ENCODE measurements at regions not wholly inside any gene's neighbourhood (a gene's known extent, or its start where the extent isn't known, plus 50 kb on each side); places are given as distances from the start of the nearest gene placed in this dataset.

GRCh38 chr1:55724551-55725325, 509.6 kb upstream of the USP24 start:
- H4K12ac ChIP-seq (ENCODE audit: low read depth, low read length) = no peak overlapping the region
- peaks cover 34% of the 10 kb centered on the region for H3K79me1 ChIP-seq (ENCODE audit: low read length)
- no peak overlapping the region for H3K18ac ChIP-seq (ENCODE audit: low read length)
- H2AK5ac ChIP-seq (ENCODE audit: low read length) = no peak overlapping the region
- peak overlapping the region; percentile 80 for H2BK12ac ChIP-seq (ENCODE audit: low read length)
- H3K27ac ChIP-seq (ENCODE audit: low read depth, low read length) = no peak overlapping the region
- no peak overlapping the region for H3K4me2 ChIP-seq (ENCODE audit: low read length)
- no peaks in the 10 kb centered on the region for H3K9me3 ChIP-seq (ENCODE audit: insufficient read depth, low read depth, low read length)
- no peak for DNase-seq
- H2BK120ac ChIP-seq (ENCODE audit: insufficient read depth, low read length, poor library complexity) = peak overlapping the region; percentile 88
- no peaks in the 10 kb centered on the region for H3K36me3 ChIP-seq (ENCODE audit: control insufficient read depth in 1 of 2, insufficient read depth in 2 of 2, low read length in 2 of 2)
- H3K4ac ChIP-seq (ENCODE audit: low read depth, low read length) = no peak overlapping the region
- no peaks in the 10 kb centered on the region for H3K79me2 ChIP-seq (ENCODE audit: control insufficient read depth, insufficient read depth, low read length, poor library complexity)
- no peak overlapping the region for H2BK5ac ChIP-seq (ENCODE audit: low read depth, low read length, poor library complexity)
- peak overlapping the region; percentile 70 for H3K14ac ChIP-seq (ENCODE audit: low read length)
- H3K27me3 ChIP-seq (ENCODE audit: insufficient read depth, low read length) = no peaks in the 10 kb centered on the region
- peak overlapping the region; percentile 74 for H4K91ac ChIP-seq (ENCODE audit: low read depth, low read length)
- no peak overlapping the region for H3K4me3 ChIP-seq (ENCODE audit: low read depth, low read length)
- H3K9ac ChIP-seq (ENCODE audit: low read length) = no peak overlapping the region
- peaks cover 6 to 13% of the 10 kb centered on the region in 2 experiments for H3K4me1 ChIP-seq (ENCODE audit: control insufficient read depth in 1 of 2, insufficient read depth in 2 of 2, low read length in 2 of 2)
- no peak overlapping the region for H2AFZ ChIP-seq (ENCODE audit: insufficient read depth, low read length, poor library complexity)
- no peak overlapping the region for H4K8ac ChIP-seq (ENCODE audit: low read depth, low read length)
- H3K23ac ChIP-seq (ENCODE audit: low read length) = no peak overlapping the region
- WGBS (ENCODE audit: extremely low coverage, insufficient coverage, insufficient read length) = no CpG with 5 or more reads among the region's 7 CpGs

- Histone ChIP-seq H2AFZ (ENCODE audit: insufficient read depth, low read length, poor library complexity) (no peak overlapping the region), H3K27me3 (ENCODE audit: insufficient read depth, low read length) (no peaks in the 10 kb centered on the region), H2BK12ac (ENCODE audit: low read length) (no peak overlapping the region), H3K79me1 (ENCODE audit: low read length) (peaks cover 42% of the 10 kb centered on the region), H3K23ac (ENCODE audit: low read length) (no peak overlapping the region), H2AK5ac (ENCODE audit: low read length) (no peak overlapping the region), H3K18ac (ENCODE audit: low read length) (no peak overlapping the region), H2BK120ac (ENCODE audit: insufficient read depth, low read length, poor library complexity) (no peak overlapping the region), H3K27ac (ENCODE audit: low read depth, low read length) (no peak overlapping the region), H3K4me2 (ENCODE audit: low read length) (no peak overlapping the region), H3K4ac (ENCODE audit: low read depth, low read length) (no peak overlapping the region), H3K4me3 (ENCODE audit: low read depth, low read length) (no peak overlapping the region), H4K12ac (ENCODE audit: low read depth, low read length) (no peak overlapping the region), H2BK5ac (ENCODE audit: low read depth, low read length, poor library complexity) (no peak overlapping the region), H4K8ac (ENCODE audit: low read depth, low read length) (no peak overlapping the region), H3K79me2 (ENCODE audit: control insufficient read depth, insufficient read depth, low read length, poor library complexity) (peaks cover 3% of the 10 kb centered on the region), H3K9me3 (ENCODE audit: insufficient read depth, low read depth, low read length) (no peaks in the 10 kb centered on the region), H3K4me1 (ENCODE audit: control insufficient read depth in 1 of 2, insufficient read depth in 2 of 2, low read length in 2 of 2) (peaks cover 15 to 16% of the 10 kb centered on the region in 2 experiments), H3K36me3 (ENCODE audit: control insufficient read depth in 1 of 2, insufficient read depth in 2 of 2, low read length in 2 of 2) (no peaks in the 10 kb centered on the region), H3K9ac (ENCODE audit: low read length) (no peak overlapping the region), H4K91ac (ENCODE audit: low read depth, low read length) (no peak overlapping the region), H3K14ac (ENCODE audit: low read length) (no peak overlapping the region)
- DNase-seq = no peak
- no CpG with 5 or more reads among the region's 1 CpG for whole genome bisulfite sequencing (ENCODE audit: extremely low coverage, insufficient coverage, insufficient read length)
Observed at GRCh38 chr1:55723001-55723400, 507.8 kb upstream of the USP24 start.

GRCh38 chr1:55720261-55720660, 505.1 kb upstream of the USP24 start:
- H3K23ac ChIP-seq (ENCODE audit: low read length) = no peak overlapping the region
- DNase-seq = no peak
- no peak overlapping the region for H3K9ac ChIP-seq (ENCODE audit: low read length)
- H3K27me3 ChIP-seq (ENCODE audit: insufficient read depth, low read length) = no peaks in the 10 kb centered on the region
- peaks cover 51% of the 10 kb centered on the region for H3K79me1 ChIP-seq (ENCODE audit: low read length)
- H3K79me2 ChIP-seq (ENCODE audit: control insufficient read depth, insufficient read depth, low read length, poor library complexity) = peaks cover 6% of the 10 kb centered on the region
- H2BK12ac ChIP-seq (ENCODE audit: low read length) = peak overlapping the region; percentile 25
- peak overlapping the region; percentile 1 for H3K18ac ChIP-seq (ENCODE audit: low read length)
- H3K14ac ChIP-seq (ENCODE audit: low read length) = peak overlapping the region; percentile 42
- no peaks in the 10 kb centered on the region for H3K9me3 ChIP-seq (ENCODE audit: insufficient read depth, low read depth, low read length)
- peak overlapping the region; percentile 7 for H4K8ac ChIP-seq (ENCODE audit: low read depth, low read length)
- peak overlapping the region; percentile 81 for H4K91ac ChIP-seq (ENCODE audit: low read depth, low read length)
- no peak overlapping the region for H3K4me2 ChIP-seq (ENCODE audit: low read length)
- H2AFZ ChIP-seq (ENCODE audit: insufficient read depth, low read length, poor library complexity) = no peak overlapping the region
- no CpG with 5 or more reads among the region's 3 CpGs for WGBS (ENCODE audit: extremely low coverage, insufficient coverage, insufficient read length)
- H4K12ac ChIP-seq (ENCODE audit: low read depth, low read length) = no peak overlapping the region
- H2AK5ac ChIP-seq (ENCODE audit: low read length) = peak overlapping the region; percentile 2
- no peaks in the 10 kb centered on the region for H3K36me3 ChIP-seq (ENCODE audit: control insufficient read depth in 1 of 2, insufficient read depth in 2 of 2, low read length in 2 of 2)
- H3K4ac ChIP-seq (ENCODE audit: low read depth, low read length) = peak overlapping the region; percentile 1
- no peak overlapping the region for H3K4me3 ChIP-seq (ENCODE audit: low read depth, low read length)
- H2BK5ac ChIP-seq (ENCODE audit: low read depth, low read length, poor library complexity) = peak overlapping the region; percentile 42
- H3K27ac ChIP-seq (ENCODE audit: low read depth, low read length) = peak overlapping the region; percentile 98
- peak overlapping the region; percentile 68 for H2BK120ac ChIP-seq (ENCODE audit: insufficient read depth, low read length, poor library complexity)
- peaks cover 11 to 16% of the 10 kb centered on the region in 2 experiments for H3K4me1 ChIP-seq (ENCODE audit: control insufficient read depth in 1 of 2, insufficient read depth in 2 of 2, low read length in 2 of 2)

GRCh38 chr1:55718758-55719671, 503.9 kb upstream of the USP24 start:
- H3K36me3 ChIP-seq (ENCODE audit: control insufficient read depth in 1 of 2, insufficient read depth in 2 of 2, low read length in 2 of 2) = no peaks in the 10 kb centered on the region
- peak overlapping the region; percentile 100 for H4K91ac ChIP-seq (ENCODE audit: low read depth, low read length)
- H4K12ac ChIP-seq (ENCODE audit: low read depth, low read length) = no peak overlapping the region
- peak overlapping the region; percentile 80 for H2BK120ac ChIP-seq (ENCODE audit: insufficient read depth, low read length, poor library complexity)
- peaks cover 6% of the 10 kb centered on the region for H3K79me2 ChIP-seq (ENCODE audit: control insufficient read depth, insufficient read depth, low read length, poor library complexity)
- no peak overlapping the region for H3K4me3 ChIP-seq (ENCODE audit: low read depth, low read length)
- DNase-seq = peak; percentile 93 to 98
- peak overlapping the region; percentile 51 for H4K8ac ChIP-seq (ENCODE audit: low read depth, low read length)
- H2AFZ ChIP-seq (ENCODE audit: insufficient read depth, low read length, poor library complexity) = no peak overlapping the region
- H2BK12ac ChIP-seq (ENCODE audit: low read length) = peak overlapping the region; percentile 85
- no CpG with 5 or more reads among the region's 7 CpGs for WGBS (ENCODE audit: extremely low coverage, insufficient coverage, insufficient read length)
- no peak overlapping the region for H3K9ac ChIP-seq (ENCODE audit: low read length)
- H2BK5ac ChIP-seq (ENCODE audit: low read depth, low read length, poor library complexity) = peak overlapping the region; percentile 100
- H3K4me1 ChIP-seq (ENCODE audit: control insufficient read depth in 1 of 2, insufficient read depth in 2 of 2, low read length in 2 of 2) = peaks cover 11 to 16% of the 10 kb centered on the region in 2 experiments
- no peaks in the 10 kb centered on the region for H3K9me3 ChIP-seq (ENCODE audit: insufficient read depth, low read depth, low read length)
- peaks cover 46% of the 10 kb centered on the region for H3K79me1 ChIP-seq (ENCODE audit: low read length)
- H3K4ac ChIP-seq (ENCODE audit: low read depth, low read length) = no peak overlapping the region
- H3K14ac ChIP-seq (ENCODE audit: low read length) = peak overlapping the region; percentile 76
- peak overlapping the region; percentile 100 for H3K27ac ChIP-seq (ENCODE audit: low read depth, low read length)
- H3K23ac ChIP-seq (ENCODE audit: low read length) = no peak overlapping the region
- peak overlapping the region; percentile 3 for H3K4me2 ChIP-seq (ENCODE audit: low read length)
- H2AK5ac ChIP-seq (ENCODE audit: low read length) = no peak overlapping the region
- peak overlapping the region; percentile 41 for H3K18ac ChIP-seq (ENCODE audit: low read length)
- no peaks in the 10 kb centered on the region for H3K27me3 ChIP-seq (ENCODE audit: insufficient read depth, low read length)

All from trophoblast cell (in vitro differentiated cells and primary cell).